ENCODE measurements at regions not wholly inside any gene's neighbourhood (a gene's known extent, or its start where the extent isn't known, plus 50 kb on each side); places are given as distances from the start of the nearest gene placed in this dataset.

- no peak for TF ChIP-seq SIN3B (IDR thresholded peaks at IDR 0.05; ENCODE audit: low read depth)
Measured at GRCh38 chr3:161977063-161977462, 480.5 kb downstream of the OTOL1 start (continued).

GRCh38 chr3:161977850-161978249 lies 481.2 kb downstream of the OTOL1 start:
- in situ Hi-C loops (cut with MboI) (no loop called here), intact Hi-C loops (cut with micrococcal nuclease) (no loop called here)
- POLR2A ChIA-PET: no interaction called here
- WGBS (ENCODE audit: insufficient coverage, low coverage, missing lambda C conversion rate): 0% methylated on average over 9 of the region's 9 CpGs
- H3K27me3 ChIP-seq (ENCODE audit: control insufficient read depth in 2 of 2, insufficient read depth in 2 of 2, low read length in 2 of 2): no peaks in the 10 kb centered on the region
- peaks cover 3% of the 10 kb centered on the region; the same call in 1 of the 2 replicates for H3K9me3 ChIP-seq (replicated peaks; ENCODE audit: control insufficient read depth, insufficient read depth, low read depth, low read length)
- no peak overlapping the region for H3K4me2 ChIP-seq (ENCODE audit: insufficient read depth, low read length)
- H3K27ac ChIP-seq (ENCODE audit: extremely low read depth, low read depth, low read length): no peak overlapping the region
- ATAC-seq (no peak), DNase-seq (ENCODE audit: extremely low read depth in 1 of 4, low spot score in 3 of 4) (no peak), FAIRE-seq (no peak)
- H2AFZ ChIP-seq (ENCODE audit: low read depth, low read length): no peak overlapping the region
- H3K9me1 ChIP-seq (ENCODE audit: control insufficient read depth, insufficient read depth, low read length): no peaks in the 10 kb centered on the region
- no peak for TF ChIP-seq EP400 (IDR thresholded peaks at IDR 0.05)
- TF ChIP-seq ELK1 (CRISPR knock-in tag; IDR thresholded peaks at IDR 0.05): no peak
- TF ChIP-seq CBX5 (IDR thresholded peaks at IDR 0.05; ENCODE audit: borderline replicate concordance, low read depth): no peak
- no peak for TF ChIP-seq ZBTB11 (CRISPR knock-in tag; IDR thresholded peaks at IDR 0.05)
- no peak for TF ChIP-seq NFIC (IDR thresholded peaks at IDR 0.05)
- no peak for TF ChIP-seq WHSC1 (IDR thresholded peaks at IDR 0.05; ENCODE audit: low read length)
- no peak for TF ChIP-seq NFYB (IDR thresholded peaks at IDR 0.05; ENCODE audit: extremely low read depth, insufficient read length)
- TF ChIP-seq POLR2H (tag; IDR thresholded peaks at IDR 0.05; ENCODE audit: low read depth): no peak
- no peak for TF ChIP-seq HDGF (IDR thresholded peaks at IDR 0.05)
- TF ChIP-seq SMAD2 (IDR thresholded peaks at IDR 0.05; ENCODE audit: low read depth, low read length): no peak
- TF ChIP-seq HCFC1 (IDR thresholded peaks at IDR 0.05; ENCODE audit: low read depth, low read length): no peak
- H3K4me1 ChIP-seq (replicated peaks in 1 of 2; ENCODE audit: control insufficient read depth in 2 of 2, insufficient read depth in 2 of 2, low read length in 2 of 2): no peaks in the 10 kb centered on the region
- BruUV-seq (replicated peaks): no TSS peak
- H3K79me2 ChIP-seq (ENCODE audit: control insufficient read depth, insufficient read depth, low read length): no peaks in the 10 kb centered on the region
- H3K36me3 ChIP-seq (ENCODE audit: control insufficient read depth, insufficient read depth, low read length): no peaks in the 10 kb centered on the region
- no peak overlapping the region for H3K9ac ChIP-seq (ENCODE audit: insufficient read depth in 1 of 2, low read depth in 2 of 2, low read length in 2 of 2)
- no peak overlapping the region for H3K4me3 ChIP-seq
- CTCF ChIA-PET (ENCODE audit: low intra/inter-chr PET ratio): no interaction called here
- no peaks in the 10 kb centered on the region for H4K20me1 ChIP-seq (replicated peaks; ENCODE audit: control insufficient read depth, insufficient read depth, low read length)
